ENCODE measurements at regions not wholly inside any gene's neighbourhood (a gene's known extent, or its start where the extent isn't known, plus 50 kb on each side); places are given as distances from the start of the nearest gene placed in this dataset.

DNA sequence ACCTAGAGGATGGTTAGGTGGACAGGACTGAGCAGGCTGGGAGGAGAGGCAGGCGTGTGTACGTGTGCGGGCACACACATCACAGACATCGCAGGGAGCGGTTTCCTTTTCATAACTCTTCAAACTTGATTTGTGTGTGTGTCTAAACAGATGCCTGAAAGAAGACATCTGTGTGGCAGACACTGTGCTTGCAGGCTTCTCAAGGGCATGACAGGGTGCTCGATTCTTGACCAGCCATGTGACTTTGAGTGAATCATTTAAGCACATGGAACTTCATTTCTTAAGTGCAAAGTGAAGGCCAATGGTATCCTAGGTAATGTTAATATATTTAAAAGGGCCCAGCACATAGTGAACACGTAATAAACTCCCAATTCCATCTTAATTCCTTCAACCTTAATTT lies 186.5 kb downstream of the SCP2D1 start:
- TF ChIP-seq POLR2A (IDR thresholded peaks at IDR 0.05) = no peak
- TF ChIP-seq, protein P1, sequence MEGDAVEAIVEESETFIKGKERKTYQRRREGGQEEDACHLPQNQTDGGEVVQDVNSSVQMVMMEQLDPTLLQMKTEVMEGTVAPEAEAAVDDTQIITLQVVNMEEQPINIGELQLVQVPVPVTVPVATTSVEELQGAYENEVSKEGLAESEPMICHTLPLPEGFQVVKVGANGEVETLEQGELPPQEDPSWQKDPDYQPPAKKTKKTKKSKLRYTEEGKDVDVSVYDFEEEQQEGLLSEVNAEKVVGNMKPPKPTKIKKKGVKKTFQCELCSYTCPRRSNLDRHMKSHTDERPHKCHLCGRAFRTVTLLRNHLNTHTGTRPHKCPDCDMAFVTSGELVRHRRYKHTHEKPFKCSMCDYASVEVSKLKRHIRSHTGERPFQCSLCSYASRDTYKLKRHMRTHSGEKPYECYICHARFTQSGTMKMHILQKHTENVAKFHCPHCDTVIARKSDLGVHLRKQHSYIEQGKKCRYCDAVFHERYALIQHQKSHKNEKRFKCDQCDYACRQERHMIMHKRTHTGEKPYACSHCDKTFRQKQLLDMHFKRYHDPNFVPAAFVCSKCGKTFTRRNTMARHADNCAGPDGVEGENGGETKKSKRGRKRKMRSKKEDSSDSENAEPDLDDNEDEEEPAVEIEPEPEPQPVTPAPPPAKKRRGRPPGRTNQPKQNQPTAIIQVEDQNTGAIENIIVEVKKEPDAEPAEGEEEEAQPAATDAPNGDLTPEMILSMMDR (IDR thresholded peaks at IDR 0.05) = no peak
